ENCODE measurements at regions not wholly inside any gene's neighbourhood (a gene's known extent, or its start where the extent isn't known, plus 50 kb on each side); places are given as distances from the start of the nearest gene placed in this dataset.

DNA sequence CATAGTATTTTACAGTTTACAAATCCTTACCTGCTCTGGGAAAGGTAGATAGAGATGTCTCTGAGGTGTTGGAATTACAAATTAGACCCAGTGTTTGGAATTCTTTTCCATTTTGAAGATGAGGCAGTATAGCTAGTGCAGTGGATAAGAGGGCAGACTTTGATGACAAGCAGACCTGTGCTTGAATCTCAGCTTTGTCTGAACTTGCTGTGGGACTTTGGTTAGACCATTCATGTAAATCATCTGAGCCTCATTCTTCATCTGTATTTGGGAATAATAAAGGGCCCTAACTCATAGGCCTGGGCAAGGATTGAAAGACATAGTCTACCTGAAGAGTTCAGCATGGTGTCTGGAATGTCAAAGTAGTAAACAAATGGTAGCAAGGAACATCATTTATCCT is 77.2 kb upstream of the BOD1L1 start:
- H3K4me3 ChIP-seq (ENCODE audit: low read depth, low read length): no peak overlapping the region
- no peaks in the 10 kb centered on the region for H3K9me3 ChIP-seq (ENCODE audit: control insufficient read depth, insufficient read depth, low read length)
- CTCF ChIA-PET: no interaction called here
- no peak overlapping the region for H3K27ac ChIP-seq (ENCODE audit: low read depth, low read length)
- TF ChIP-seq, protein P1, sequence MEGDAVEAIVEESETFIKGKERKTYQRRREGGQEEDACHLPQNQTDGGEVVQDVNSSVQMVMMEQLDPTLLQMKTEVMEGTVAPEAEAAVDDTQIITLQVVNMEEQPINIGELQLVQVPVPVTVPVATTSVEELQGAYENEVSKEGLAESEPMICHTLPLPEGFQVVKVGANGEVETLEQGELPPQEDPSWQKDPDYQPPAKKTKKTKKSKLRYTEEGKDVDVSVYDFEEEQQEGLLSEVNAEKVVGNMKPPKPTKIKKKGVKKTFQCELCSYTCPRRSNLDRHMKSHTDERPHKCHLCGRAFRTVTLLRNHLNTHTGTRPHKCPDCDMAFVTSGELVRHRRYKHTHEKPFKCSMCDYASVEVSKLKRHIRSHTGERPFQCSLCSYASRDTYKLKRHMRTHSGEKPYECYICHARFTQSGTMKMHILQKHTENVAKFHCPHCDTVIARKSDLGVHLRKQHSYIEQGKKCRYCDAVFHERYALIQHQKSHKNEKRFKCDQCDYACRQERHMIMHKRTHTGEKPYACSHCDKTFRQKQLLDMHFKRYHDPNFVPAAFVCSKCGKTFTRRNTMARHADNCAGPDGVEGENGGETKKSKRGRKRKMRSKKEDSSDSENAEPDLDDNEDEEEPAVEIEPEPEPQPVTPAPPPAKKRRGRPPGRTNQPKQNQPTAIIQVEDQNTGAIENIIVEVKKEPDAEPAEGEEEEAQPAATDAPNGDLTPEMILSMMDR (IDR thresholded peaks at IDR 0.05; ENCODE audit: low read depth, low read length): no peak
- POLR2A ChIA-PET: no interaction called here
- no peaks in the 10 kb centered on the region for H3K27me3 ChIP-seq (ENCODE audit: control insufficient read depth, insufficient read depth, low read length)
- DNase-seq (ENCODE audit: low read depth, low spot score): no peak

DNA sequence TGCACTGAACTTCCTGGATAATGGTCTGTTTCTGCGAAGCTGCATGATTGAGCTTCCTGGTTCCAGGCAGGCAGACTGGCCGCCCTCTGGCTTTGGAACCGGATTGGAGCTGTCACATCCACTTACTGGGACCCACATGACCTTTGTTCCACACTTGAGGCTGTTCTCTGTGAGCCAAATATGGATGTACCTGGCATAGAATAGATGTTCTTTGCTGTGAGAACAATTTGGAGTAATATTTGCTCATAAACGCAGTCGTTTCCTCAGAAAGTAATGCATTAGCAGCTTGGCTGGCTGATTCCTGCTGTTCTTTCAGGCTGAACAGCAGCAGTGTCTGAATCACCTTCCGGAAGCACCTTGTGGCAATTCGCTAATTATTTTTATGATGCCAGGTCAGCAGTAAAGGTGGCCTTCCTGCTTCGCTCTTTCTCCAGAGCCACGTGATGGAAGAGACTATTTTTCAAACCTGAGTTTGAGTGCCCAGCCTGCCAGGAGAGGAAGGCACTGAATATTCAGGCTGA is 78.1 kb upstream of the BOD1L1 start:
- Histone ChIP-seq H3K4me3 (ENCODE audit: low read depth, low read length) (no peak overlapping the region), H3K9me3 (ENCODE audit: control insufficient read depth, insufficient read depth, low read length) (no peaks in the 10 kb centered on the region; the same call in 1 of the 2 replicates), H3K27ac (ENCODE audit: low read depth, low read length) (no peak overlapping the region), H3K27me3 (ENCODE audit: control insufficient read depth, insufficient read depth, low read length) (no peaks in the 10 kb centered on the region)
- TF ChIP-seq, protein P1 (IDR thresholded peaks at IDR 0.05; ENCODE audit: low read depth, low read length): no peak
- ChIA-PET CTCF (no interaction called here), POLR2A (no interaction called here)
- DNase-seq (ENCODE audit: low read depth, low spot score): no peak

DNA sequence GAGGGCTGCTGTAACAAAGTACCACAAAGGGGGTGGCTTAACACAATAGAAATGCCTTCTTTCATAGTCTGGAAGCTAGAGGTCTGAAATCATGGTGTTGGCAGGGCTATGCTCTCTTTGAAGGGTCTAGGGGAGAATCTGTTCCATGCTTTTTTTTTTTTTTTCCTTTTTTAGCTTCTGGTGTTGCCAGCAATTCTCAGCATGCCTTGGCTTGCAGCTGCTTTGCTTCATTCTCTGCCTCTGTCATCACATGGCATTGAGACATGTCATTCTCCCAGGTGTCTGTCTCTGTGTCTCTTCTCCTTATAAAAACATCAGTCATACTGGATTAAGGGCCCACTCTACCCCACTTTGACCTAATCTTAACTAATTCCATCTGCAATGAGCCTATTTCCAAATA is 78.6 kb upstream of the BOD1L1 start:
- H3K9me3 ChIP-seq (ENCODE audit: control insufficient read depth, insufficient read depth, low read length): no peaks in the 10 kb centered on the region; the same call in 1 of the 2 replicates
- DNase-seq (ENCODE audit: low read depth, low spot score): no peak
- POLR2A ChIA-PET: no interaction called here
- TF ChIP-seq, protein P1 (IDR thresholded peaks at IDR 0.05; ENCODE audit: low read depth, low read length): no peak
- H3K4me3 ChIP-seq (ENCODE audit: low read depth, low read length): no peak overlapping the region
- CTCF ChIA-PET: no interaction called here
- no peak overlapping the region for H3K27ac ChIP-seq (ENCODE audit: low read depth, low read length)
- H3K27me3 ChIP-seq (ENCODE audit: control insufficient read depth, insufficient read depth, low read length): no peaks in the 10 kb centered on the region

DNA sequence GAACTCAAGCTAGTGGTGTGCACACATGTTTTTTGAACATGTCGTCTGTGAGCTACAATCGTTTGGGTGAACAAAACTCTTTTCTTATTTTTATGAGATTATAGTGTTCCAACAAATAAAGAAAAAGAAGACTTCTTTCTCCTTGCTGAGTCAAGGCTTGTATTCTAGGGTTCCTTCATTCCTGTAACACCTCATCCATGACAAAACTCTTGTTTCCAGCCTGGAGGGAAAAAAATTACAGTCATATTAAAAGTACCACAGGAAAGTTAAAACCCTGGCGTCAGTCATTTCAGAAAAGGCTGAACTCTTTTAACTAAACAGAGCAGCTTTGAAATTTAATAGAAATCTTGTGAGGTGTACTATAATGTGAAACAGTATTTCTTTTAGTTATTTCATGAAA is 79.2 kb upstream of the BOD1L1 start:
- Histone ChIP-seq H3K9me3 (ENCODE audit: control insufficient read depth, insufficient read depth, low read length) (no peaks in the 10 kb centered on the region; the same call in 1 of the 2 replicates), H3K27me3 (ENCODE audit: control insufficient read depth, insufficient read depth, low read length) (no peaks in the 10 kb centered on the region), H3K4me3 (ENCODE audit: low read depth, low read length) (no peak overlapping the region), H3K27ac (ENCODE audit: low read depth, low read length) (no peak overlapping the region)
- CTCF ChIA-PET: no interaction called here
- POLR2A ChIA-PET: no interaction called here
- TF ChIP-seq, protein P1 (IDR thresholded peaks at IDR 0.05; ENCODE audit: low read depth, low read length): no peak
- no peak for DNase-seq (ENCODE audit: low read depth, low spot score)

DNA sequence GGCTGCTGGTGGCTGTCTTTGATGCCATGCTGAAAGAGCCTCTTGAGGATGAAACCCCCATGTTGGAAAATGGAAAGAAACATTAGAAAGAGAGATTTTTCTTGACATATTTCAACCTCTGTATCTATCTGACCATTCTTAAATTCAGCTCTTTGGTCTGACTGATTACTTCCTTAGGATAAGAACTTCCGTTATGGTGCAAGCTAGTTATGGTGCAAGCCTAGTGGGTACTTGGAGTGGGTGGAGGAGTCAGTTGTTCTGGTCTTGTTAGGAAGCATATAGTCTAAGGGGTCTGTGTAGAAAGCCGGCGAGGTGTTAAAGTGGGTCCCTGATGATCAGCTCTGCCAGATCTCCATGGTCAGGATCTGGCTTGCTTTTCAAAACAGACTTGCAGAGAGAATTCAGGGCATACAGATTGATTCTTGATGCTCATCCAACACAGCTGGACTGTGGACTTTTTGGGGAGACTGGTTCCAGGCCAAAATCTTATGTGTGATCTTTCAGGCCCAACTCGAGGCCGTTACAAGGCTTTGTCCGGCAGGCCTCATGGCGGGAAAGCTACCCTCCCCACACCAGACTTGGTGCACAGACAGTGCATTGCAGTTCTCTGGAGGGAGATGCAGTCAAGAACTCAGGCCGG is 82.8 kb upstream of the BOD1L1 start:
- Histone ChIP-seq H3K9me3 (ENCODE audit: control insufficient read depth, insufficient read depth, low read length) (no peaks in the 10 kb centered on the region; the same call in 1 of the 2 replicates), H3K27me3 (ENCODE audit: control insufficient read depth, insufficient read depth, low read length) (no peaks in the 10 kb centered on the region), H3K4me3 (ENCODE audit: low read depth, low read length) (no peak overlapping the region), H3K27ac (ENCODE audit: low read depth, low read length) (no peak overlapping the region)
- DNase-seq (ENCODE audit: low read depth, low spot score): no peak
- CTCF ChIA-PET: no interaction called here
- POLR2A ChIA-PET: no interaction called here
- TF ChIP-seq, protein P1 (IDR thresholded peaks at IDR 0.05; ENCODE audit: low read depth, low read length): no peak
